ENCODE measurements at regions not wholly inside any gene's neighbourhood (a gene's known extent, or its start where the extent isn't known, plus 50 kb on each side); places are given as distances from the start of the nearest gene placed in this dataset.

DNA sequence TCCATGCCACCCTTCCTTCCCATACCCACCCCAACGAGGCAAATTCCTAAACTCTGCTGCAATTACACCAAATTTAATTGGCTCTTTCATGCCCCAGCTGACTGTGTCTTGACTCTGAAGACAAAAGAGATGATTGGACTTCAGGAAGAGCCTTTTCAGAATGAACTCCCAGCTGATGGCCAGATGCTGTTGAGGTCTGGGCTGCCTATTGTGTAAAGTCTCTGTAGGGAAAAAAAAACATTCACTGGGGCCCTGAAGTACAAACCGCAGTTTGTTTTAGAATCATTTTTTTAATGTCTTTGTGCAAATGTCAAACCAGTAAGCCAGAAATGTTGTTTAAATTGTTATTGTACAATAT lies 174.8 kb downstream of the HHIP start:
- 76% methylated on average over 2 of the region's 2 CpGs; no CpG with 5 or more reads in 1 of the 2 experiments for WGBS, 2 experiments (ENCODE audit: extremely low coverage in 1 of 2, insufficient coverage in 1 of 2, insufficient read length in 1 of 2, insufficient replicate concordance in 2 of 2, low coverage in 1 of 2, low lambda C conversion rate in 2 of 2, missing lambda C conversion rate in 1 of 2)
- TF ChIP-seq RFX5 (IDR thresholded peaks at IDR 0.05; ENCODE audit: borderline replicate concordance, low read depth, low read length) (no peak), SIRT6 (IDR thresholded peaks at IDR 0.05; ENCODE audit: low read length) (no peak), KDM1A (IDR thresholded peaks at IDR 0.05; ENCODE audit: borderline replicate concordance, low read length) (no peak), YY1 (IDR thresholded peaks at IDR 0.05; ENCODE audit: low read depth, low read length) (no peak), HDAC2 (IDR thresholded peaks at IDR 0.05; ENCODE audit: borderline replicate concordance in 1 of 2, low read depth in 2 of 2, low read length in 2 of 2) (no peak), PHF8 (conservative IDR thresholded peaks at IDR 0.05; ENCODE audit: low read depth, low read length) (no peak)
- TF ChIP-seq, protein P1, sequence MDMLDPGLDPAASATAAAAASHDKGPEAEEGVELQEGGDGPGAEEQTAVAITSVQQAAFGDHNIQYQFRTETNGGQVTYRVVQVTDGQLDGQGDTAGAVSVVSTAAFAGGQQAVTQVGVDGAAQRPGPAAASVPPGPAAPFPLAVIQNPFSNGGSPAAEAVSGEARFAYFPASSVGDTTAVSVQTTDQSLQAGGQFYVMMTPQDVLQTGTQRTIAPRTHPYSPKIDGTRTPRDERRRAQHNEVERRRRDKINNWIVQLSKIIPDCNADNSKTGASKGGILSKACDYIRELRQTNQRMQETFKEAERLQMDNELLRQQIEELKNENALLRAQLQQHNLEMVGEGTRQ (IDR thresholded peaks at IDR 0.05; ENCODE audit: low read length) = no peak

More for the DNA sequence above, 174.8 kb downstream of the HHIP start:
- no peak overlapping the region for H2BK20ac ChIP-seq (ENCODE audit: low read length)
- no peaks in the 10 kb centered on the region for H3K9me3 ChIP-seq (ENCODE audit: insufficient read depth in 2 of 2, low read depth in 1 of 2, low read length in 1 of 2)
- no peaks in the 10 kb centered on the region for H3K79me2 ChIP-seq (ENCODE audit: control insufficient read depth in 1 of 2, insufficient read depth in 2 of 2, low read length in 2 of 2)
- no peak overlapping the region for H2AK5ac ChIP-seq (ENCODE audit: low read depth, low read length)
- H3K79me1 ChIP-seq (ENCODE audit: low read depth, low read length) = no peaks in the 10 kb centered on the region
- no peak overlapping the region for H4K8ac ChIP-seq (ENCODE audit: extremely low read depth, insufficient read depth, low read length)
- no peak overlapping the region for H3K4ac ChIP-seq (replicated peaks; ENCODE audit: insufficient read length, low read depth, low read length)
- H3K14ac ChIP-seq (ENCODE audit: insufficient read length) = no peak overlapping the region
- H3K23me2 ChIP-seq (ENCODE audit: low read depth, low read length) = no peaks in the 10 kb centered on the region
- no peaks in the 10 kb centered on the region for H4K20me1 ChIP-seq (replicated peaks in 1 of 2; ENCODE audit: control insufficient read depth in 1 of 2, insufficient read depth in 2 of 2, low read length in 2 of 2)
- no peak overlapping the region for H3K18ac ChIP-seq (ENCODE audit: extremely low read depth, low read length)
- H3K4me3 ChIP-seq (ENCODE audit: extremely low read depth in 1 of 4, insufficient read depth in 2 of 4, low read depth in 3 of 4, low read length in 4 of 4) = no peak overlapping the region
- POLR2A ChIA-PET (ENCODE audit: partially characterized antibody) = no interaction called here
- H4K91ac ChIP-seq (replicated peaks; ENCODE audit: insufficient read length, low read length) = no peak overlapping the region
- no peak overlapping the region for H2BK15ac ChIP-seq (ENCODE audit: low read length)
- H3K4me1 ChIP-seq (replicated peaks in 1 of 4; ENCODE audit: control insufficient read depth in 3 of 4, insufficient read depth in 4 of 4, low read length in 3 of 4) = no peaks in the 10 kb centered on the region
- FAIRE-seq (no peak), DNase-seq (ENCODE audit: low read depth in 1 of 2, low spot score in 2 of 2) (no peak)
- CTCF ChIA-PET (ENCODE audit: partially characterized antibody) = interaction anchor here (0.7 to 0.8 kb wide), 3 partner anchors 72 to 302 kb away, joined by 3 to 4 read pairs (median 3); no protein-coding TSS in a partner anchor
- no peak overlapping the region for H3K56ac ChIP-seq (replicated peaks; ENCODE audit: insufficient read length, low read depth, low read length)
- H3K4me2 ChIP-seq (ENCODE audit: insufficient read depth in 1 of 2, low read depth in 2 of 2, low read length in 2 of 2) = no peak overlapping the region
- no peaks in the 10 kb centered on the region for H3K27me3 ChIP-seq (replicated peaks in 1 of 4; ENCODE audit: control insufficient read depth in 3 of 4, extremely low read depth in 1 of 4, insufficient read depth in 3 of 4, low read length in 3 of 4)
- no peak overlapping the region for H3K9ac ChIP-seq (replicated peaks in 1 of 4; ENCODE audit: extremely low read depth in 1 of 4, low read depth in 3 of 4, low read length in 3 of 4)
- no peak overlapping the region for H2BK12ac ChIP-seq (ENCODE audit: low read depth, low read length)
- no peak overlapping the region for H2AFZ ChIP-seq (ENCODE audit: low read length)
- no peak overlapping the region for H3K27ac ChIP-seq (ENCODE audit: low read depth, low read length)
- no peak overlapping the region for H3K23ac ChIP-seq (ENCODE audit: insufficient read length)
- H3K36me3 ChIP-seq (ENCODE audit: control insufficient read depth in 2 of 4, insufficient read depth in 4 of 4, low read length in 3 of 4) = no peaks in the 10 kb centered on the region
- no peak overlapping the region for H2BK5ac ChIP-seq (ENCODE audit: low read depth, low read length)
- H2BK120ac ChIP-seq (replicated peaks; ENCODE audit: low read depth, low read length) = no peak overlapping the region
- no peak overlapping the region for H4K5ac ChIP-seq (ENCODE audit: insufficient read length, low read depth, low read length)
